ENCODE measurements at regions not wholly inside any gene's neighbourhood (a gene's known extent, or its start where the extent isn't known, plus 50 kb on each side); places are given as distances from the start of the nearest gene placed in this dataset.

- no peak overlapping the region for H3K4me3 Mint-ChIP-seq (ENCODE audit: low read depth, unreplicated experiment)
- no peaks in the 10 kb centered on the region for H3K4me1 Mint-ChIP-seq (ENCODE audit: low read depth, unreplicated experiment)
- DNase-seq: no peak
- BruUV-seq (replicated peaks): no TSS peak
- peaks cover 24% of the 10 kb centered on the region for H3K27me3 Mint-ChIP-seq (ENCODE audit: unreplicated experiment)
- TF ChIP-seq CTCF (IDR thresholded peaks at IDR 0.05; ENCODE audit: unreplicated experiment): no peak
- no peak overlapping the region for H3K27ac Mint-ChIP-seq (ENCODE audit: unreplicated experiment)
- H3K36me3 Mint-ChIP-seq (ENCODE audit: insufficient read depth, unreplicated experiment): no peaks in the 10 kb centered on the region
- intact Hi-C loops (cut with micrococcal nuclease; ENCODE audit: unreplicated experiment): no loop called here
- CTCF ChIA-PET: no interaction called here
- peaks cover 2% of the 10 kb centered on the region for H3K9me3 Mint-ChIP-seq (ENCODE audit: low read depth, unreplicated experiment)
Observed at GRCh38 chr6:170040906-170041305, 250.0 kb downstream of the DLL1 start.

- H3K27me3 Mint-ChIP-seq (ENCODE audit: unreplicated experiment): peaks cover 24% of the 10 kb centered on the region
- H3K36me3 Mint-ChIP-seq (ENCODE audit: insufficient read depth, unreplicated experiment): no peaks in the 10 kb centered on the region
- no peak overlapping the region for H3K27ac Mint-ChIP-seq (ENCODE audit: unreplicated experiment)
- no peak overlapping the region for H3K4me3 Mint-ChIP-seq (ENCODE audit: low read depth, unreplicated experiment)
- CTCF ChIA-PET: no interaction called here
- BruUV-seq (replicated peaks): no TSS peak
- intact Hi-C loops (cut with micrococcal nuclease; ENCODE audit: unreplicated experiment): no loop called here
- DNase-seq: no peak
- H3K9me3 Mint-ChIP-seq (ENCODE audit: low read depth, unreplicated experiment): peaks cover 2% of the 10 kb centered on the region
- H3K4me1 Mint-ChIP-seq (ENCODE audit: low read depth, unreplicated experiment): no peaks in the 10 kb centered on the region
- TF ChIP-seq CTCF (IDR thresholded peaks at IDR 0.05; ENCODE audit: unreplicated experiment): no peak
Observed at GRCh38 chr6:170040115-170040500, 250.8 kb downstream of the DLL1 start.

GRCh38 chr6:170039156-170040114 is 251.4 kb downstream of the DLL1 start:
- CTCF ChIA-PET: no interaction called here

GRCh38 chr6:170038708-170039107 is 252.2 kb downstream of the DLL1 start:
- peaks cover 28% of the 10 kb centered on the region for H3K27me3 Mint-ChIP-seq (ENCODE audit: unreplicated experiment)
- H3K36me3 Mint-ChIP-seq (ENCODE audit: insufficient read depth, unreplicated experiment): no peaks in the 10 kb centered on the region
- TF ChIP-seq CTCF (IDR thresholded peaks at IDR 0.05; ENCODE audit: unreplicated experiment): no peak
- CTCF ChIA-PET: no interaction called here
- H3K4me1 Mint-ChIP-seq (ENCODE audit: low read depth, unreplicated experiment): no peaks in the 10 kb centered on the region
- intact Hi-C loops (cut with micrococcal nuclease; ENCODE audit: unreplicated experiment): no loop called here
- no peak overlapping the region for H3K4me3 Mint-ChIP-seq (ENCODE audit: low read depth, unreplicated experiment)
- no peak for DNase-seq
- H3K27ac Mint-ChIP-seq (ENCODE audit: unreplicated experiment): no peak overlapping the region
- H3K9me3 Mint-ChIP-seq (ENCODE audit: low read depth, unreplicated experiment): peaks cover 2% of the 10 kb centered on the region
- no TSS peak for BruUV-seq (replicated peaks)

More at GRCh38 chr6:170039156-170040114, 251.4 kb downstream of the DLL1 start:
- H3K4me3 Mint-ChIP-seq (ENCODE audit: low read depth, unreplicated experiment): no peak overlapping the region
- no TSS peak for BruUV-seq (replicated peaks)
- no peak for TF ChIP-seq CTCF (IDR thresholded peaks at IDR 0.05; ENCODE audit: unreplicated experiment)
- intact Hi-C loops (cut with micrococcal nuclease; ENCODE audit: unreplicated experiment): no loop called here
- H3K9me3 Mint-ChIP-seq (ENCODE audit: low read depth, unreplicated experiment): peaks cover 2% of the 10 kb centered on the region
- peaks cover 24% of the 10 kb centered on the region for H3K27me3 Mint-ChIP-seq (ENCODE audit: unreplicated experiment)
- no peaks in the 10 kb centered on the region for H3K4me1 Mint-ChIP-seq (ENCODE audit: low read depth, unreplicated experiment)
- H3K36me3 Mint-ChIP-seq (ENCODE audit: insufficient read depth, unreplicated experiment): no peaks in the 10 kb centered on the region
- no peak for DNase-seq
- no peak overlapping the region for H3K27ac Mint-ChIP-seq (ENCODE audit: unreplicated experiment)
